ENCODE measurements at regions not wholly inside any gene's neighbourhood (a gene's known extent, or its start where the extent isn't known, plus 50 kb on each side); places are given as distances from the start of the nearest gene placed in this dataset.

DNA sequence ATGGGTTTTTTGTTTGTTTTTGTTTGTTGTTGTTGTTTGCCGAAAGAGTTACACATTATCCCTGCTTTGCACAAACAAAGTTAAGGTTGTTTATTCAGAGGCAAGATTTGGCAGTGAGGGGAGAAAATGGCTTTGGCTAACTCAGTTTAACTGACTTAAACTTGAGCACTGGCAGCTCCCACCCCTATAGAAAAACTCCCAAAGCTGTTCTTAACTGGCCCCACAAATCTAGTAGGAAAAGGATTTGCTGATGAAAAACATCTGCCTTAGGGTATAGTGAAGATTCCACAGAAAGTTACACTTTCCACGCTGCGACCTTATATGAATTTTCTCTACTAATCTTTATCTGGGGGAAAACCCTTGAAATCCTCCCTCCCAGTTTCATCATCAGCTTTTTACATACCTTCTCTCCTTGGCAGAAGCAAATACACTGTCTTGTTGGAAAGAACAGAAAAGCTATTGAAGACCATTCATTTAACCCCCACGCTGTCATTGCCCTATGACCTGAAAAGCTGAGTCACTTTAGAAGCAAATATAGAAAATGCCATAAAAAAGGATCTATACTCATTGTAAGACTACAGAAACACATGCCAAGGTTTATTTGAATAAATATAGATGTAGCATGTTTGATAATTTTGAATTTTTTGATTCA lies 551.7 kb downstream of the NR2F2 start:
- DNase-seq, result no peak
- H3K4me1 Mint-ChIP-seq, result peaks cover 12% of the 10 kb centered on the region
- H3K36me3 Mint-ChIP-seq (ENCODE audit: low read depth), result no peaks in the 10 kb centered on the region
- TF ChIP-seq, protein P1, sequence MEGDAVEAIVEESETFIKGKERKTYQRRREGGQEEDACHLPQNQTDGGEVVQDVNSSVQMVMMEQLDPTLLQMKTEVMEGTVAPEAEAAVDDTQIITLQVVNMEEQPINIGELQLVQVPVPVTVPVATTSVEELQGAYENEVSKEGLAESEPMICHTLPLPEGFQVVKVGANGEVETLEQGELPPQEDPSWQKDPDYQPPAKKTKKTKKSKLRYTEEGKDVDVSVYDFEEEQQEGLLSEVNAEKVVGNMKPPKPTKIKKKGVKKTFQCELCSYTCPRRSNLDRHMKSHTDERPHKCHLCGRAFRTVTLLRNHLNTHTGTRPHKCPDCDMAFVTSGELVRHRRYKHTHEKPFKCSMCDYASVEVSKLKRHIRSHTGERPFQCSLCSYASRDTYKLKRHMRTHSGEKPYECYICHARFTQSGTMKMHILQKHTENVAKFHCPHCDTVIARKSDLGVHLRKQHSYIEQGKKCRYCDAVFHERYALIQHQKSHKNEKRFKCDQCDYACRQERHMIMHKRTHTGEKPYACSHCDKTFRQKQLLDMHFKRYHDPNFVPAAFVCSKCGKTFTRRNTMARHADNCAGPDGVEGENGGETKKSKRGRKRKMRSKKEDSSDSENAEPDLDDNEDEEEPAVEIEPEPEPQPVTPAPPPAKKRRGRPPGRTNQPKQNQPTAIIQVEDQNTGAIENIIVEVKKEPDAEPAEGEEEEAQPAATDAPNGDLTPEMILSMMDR (IDR thresholded peaks at IDR 0.05), result no peak
- no peak overlapping the region for H3K4me3 Mint-ChIP-seq
- H3K27me3 Mint-ChIP-seq (ENCODE audit: low read depth, poor library complexity), result no peaks in the 10 kb centered on the region
- peak overlapping the region; percentile 30 for H3K27ac Mint-ChIP-seq
- peaks cover 5% of the 10 kb centered on the region for H3K9me3 Mint-ChIP-seq

DNA sequence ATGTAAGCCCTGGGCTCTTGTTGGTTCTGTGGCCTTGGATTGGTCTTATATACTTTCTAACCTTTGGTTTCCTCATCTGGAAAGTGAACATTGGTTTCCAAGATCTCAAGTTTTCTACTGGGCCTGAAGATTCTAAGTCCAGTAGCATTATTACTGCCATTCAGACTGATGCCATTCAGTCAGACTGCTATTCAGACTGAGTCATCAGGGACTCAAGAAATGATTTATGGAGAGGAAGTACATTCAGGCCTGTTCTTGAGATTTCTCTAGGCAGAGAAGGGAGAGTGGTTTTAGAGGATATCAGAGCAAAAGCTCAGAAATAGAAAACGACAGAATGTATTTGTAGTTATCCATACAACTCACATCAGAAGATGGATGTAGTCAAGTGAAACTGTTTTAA lies 557.2 kb downstream of the NR2F2 start:
- TF ChIP-seq, protein P1 (IDR thresholded peaks at IDR 0.05), result no peak
- Mint-ChIP-seq H3K36me3 (ENCODE audit: low read depth) (no peaks in the 10 kb centered on the region), H3K27ac (no peak overlapping the region), H3K4me1 (peaks cover 24% of the 10 kb centered on the region), H3K9me3 (peaks cover 5% of the 10 kb centered on the region), H3K27me3 (ENCODE audit: low read depth, poor library complexity) (no peaks in the 10 kb centered on the region), H3K4me3 (no peak overlapping the region)
- DNase-seq, result no peak

DNA sequence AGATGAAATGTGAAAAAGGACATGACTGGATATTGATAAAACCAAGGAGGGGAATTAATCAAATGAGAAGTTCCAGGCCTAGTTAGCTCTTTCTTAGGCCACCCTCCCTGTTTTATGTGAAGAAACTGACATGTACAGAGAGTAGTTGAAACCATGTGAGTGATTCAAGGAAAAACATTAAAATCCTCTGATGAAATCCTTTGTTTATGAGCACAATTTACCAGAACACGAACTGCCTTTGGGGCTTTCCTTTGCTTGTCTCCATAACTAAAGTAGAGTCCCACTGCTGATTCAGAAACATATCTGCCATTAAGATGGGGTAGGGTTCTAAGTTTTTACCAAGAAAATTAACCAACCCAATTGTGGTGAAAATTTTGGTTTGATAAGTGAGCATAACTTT lies 558.3 kb downstream of the NR2F2 start:
- Mint-ChIP-seq H3K36me3 (ENCODE audit: low read depth) (no peaks in the 10 kb centered on the region), H3K9me3 (peaks cover 5% of the 10 kb centered on the region), H3K27ac (no peak overlapping the region), H3K27me3 (ENCODE audit: low read depth, poor library complexity) (no peaks in the 10 kb centered on the region), H3K4me1 (peaks cover 29% of the 10 kb centered on the region), H3K4me3 (no peak overlapping the region)
- DNase-seq, result no peak
- TF ChIP-seq, protein P1 (IDR thresholded peaks at IDR 0.05), result no peak

DNA sequence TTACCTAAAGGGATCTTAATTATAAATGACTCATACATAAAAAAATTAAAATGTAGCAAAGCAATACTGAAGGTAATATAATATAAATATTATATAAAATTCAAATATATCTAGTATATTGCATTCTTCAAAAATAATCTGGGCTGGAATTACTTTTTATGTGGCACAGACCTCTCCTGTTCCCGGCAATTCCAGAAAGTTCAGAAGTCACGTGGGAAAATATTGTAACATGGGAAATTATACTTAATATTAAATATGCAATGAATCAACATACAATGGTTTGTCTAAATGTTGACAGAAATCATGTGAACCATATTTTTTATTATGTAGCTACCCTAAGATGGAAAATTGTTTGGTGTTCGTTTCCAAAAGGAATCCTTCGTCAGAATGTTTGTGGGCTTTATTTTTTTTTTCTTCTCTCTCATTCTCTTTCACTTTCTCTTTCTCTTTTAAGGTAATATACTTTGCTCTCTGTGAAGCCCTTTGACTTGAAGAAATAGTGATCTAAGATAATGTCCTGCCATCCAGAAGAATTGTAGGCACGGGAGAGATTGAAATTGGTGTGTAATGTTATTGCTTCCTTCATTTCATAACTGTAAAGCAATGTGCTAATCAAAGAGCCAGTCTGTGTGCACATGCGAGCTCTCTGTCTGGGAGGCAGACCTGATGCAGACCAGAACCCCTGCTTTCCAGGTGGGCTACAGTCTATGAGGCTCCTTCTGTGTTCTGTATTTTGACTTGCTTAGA lies 559.4 kb downstream of the NR2F2 start:
- Mint-ChIP-seq H3K4me3 (no peak overlapping the region), H3K9me3 (peaks cover 5% of the 10 kb centered on the region)

DNA sequence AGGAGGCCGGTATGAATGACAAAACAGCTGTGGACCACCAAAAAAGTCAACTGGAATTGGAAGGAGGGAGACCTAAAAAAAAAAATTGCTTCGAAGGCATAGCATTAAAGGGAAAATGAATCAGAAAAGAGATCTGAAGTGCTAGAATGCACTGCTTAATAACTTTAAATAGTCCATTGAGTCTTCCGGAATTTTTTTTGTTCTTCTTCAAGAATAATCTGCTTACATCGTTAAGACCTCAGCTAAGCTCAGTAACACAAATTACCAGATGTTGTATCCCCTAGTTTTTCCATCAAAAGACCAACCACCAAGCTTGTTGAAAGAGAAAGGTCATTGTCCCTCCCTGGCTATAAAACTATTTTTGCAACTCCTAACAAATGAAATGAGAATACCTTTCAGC lies 560.5 kb downstream of the NR2F2 start:
- no peak for DNase-seq
- Mint-ChIP-seq H3K27ac (no peak overlapping the region), H3K4me1 (peaks cover 36% of the 10 kb centered on the region), H3K27me3 (ENCODE audit: low read depth, poor library complexity) (no peaks in the 10 kb centered on the region), H3K36me3 (ENCODE audit: low read depth) (no peaks in the 10 kb centered on the region), H3K4me3 (no peak overlapping the region), H3K9me3 (peaks cover 5% of the 10 kb centered on the region)
- TF ChIP-seq, protein P1 (IDR thresholded peaks at IDR 0.05), result no peak

More for the DNA sequence above, 559.4 kb downstream of the NR2F2 start:
- TF ChIP-seq, protein P1 (IDR thresholded peaks at IDR 0.05), result no peak
- DNase-seq, result no peak
- Mint-ChIP-seq H3K27me3 (ENCODE audit: low read depth, poor library complexity) (no peaks in the 10 kb centered on the region), H3K27ac (no peak overlapping the region), H3K4me1 (peaks cover 31% of the 10 kb centered on the region), H3K36me3 (ENCODE audit: low read depth) (no peaks in the 10 kb centered on the region)
